K562 (cell line): ENCODE measurements at regions not wholly inside any gene's neighbourhood (a gene's known extent, or its start where the extent isn't known, plus 50 kb on each side); places are given as distances from the start of the nearest gene placed in this dataset.

Source experiments
- ATAC-seq: fragments of 200-7000 bp; cut with Tn5 transposase; 3 replicates; pipeline ENCODE4 v1.9.1; 2020; ENCODE audit warnings: moderate library complexity
- BruUV-seq: library from RNA; stranded (reverse); fragments of 400-500 nt; replicated peaks from 2 replicates; lab custom pipeline; 2021; lab: Mats Ljungman, UMichigan
- CTCF ChIA-PET: fragments of 300-600 bp; formaldehyde crosslinking; extraction: SDS; loops from one replicate; lab custom pipeline; 2021; ENCODE audit warnings: low intra/inter-chr PET ratio; lab: Yijun Ruan, JAX
- POLR2A ChIA-PET: fragments of 300-600, 350-650 bp; sonication (Branson Sonifier 250); formaldehyde crosslinking; extraction: SDS; loops from one replicate; lab custom pipeline; 2021; ENCODE audit warnings: antibody characterized with exemption, inconsistent platforms; lab: Yijun Ruan, JAX
- DNase-seq, 4 experiments: peaks; one replicate each; pipeline versions ENCODE4 v3.0.0 to v3.0.0-alpha.2; 2011 to 2018; ENCODE audit warnings: low spot score in 3 of 4, mixed read lengths in 3 of 4; ENCODE audit errors: extremely low read depth in 1 of 4
- FAIRE-seq: peaks from 2 replicates; lab custom pipeline; 2011; peaks lifted over from hg19 to GRCh38; lab: Jason Lieb, UNC
- H2AFZ ChIP-seq: 2 replicates; pipeline ENCODE4 v1.6.0; 2011; ENCODE audit warnings: low read depth, low read length, control low read depth, inconsistent platforms
- H3K27ac ChIP-seq: fragments of 200-600 bp; 3 replicates; pipeline ENCODE4 v1.8.0; 2011; ENCODE audit warnings: low read depth, mild to moderate bottlenecking, control low read depth, inconsistent platforms, low read length, moderate library complexity, mixed read lengths; ENCODE audit errors: extremely low read depth
- H3K27me3 ChIP-seq, 2 experiments: fragments of 300-600 bp in 1 of 2; 2 replicates in 1 of 2; 3 replicates in 1 of 2; pipeline versions ENCODE4 v1.6.0 to v1.8.0; 2011; ENCODE audit warnings: inconsistent platforms in 2 of 2, low read length in 2 of 2, mild to moderate bottlenecking in 1 of 2, mixed read lengths in 1 of 2, moderate library complexity in 1 of 2; ENCODE audit not compliant: control insufficient read depth in 2 of 2, insufficient read depth in 2 of 2
- H3K36me3 ChIP-seq: fragments of 300-600 bp; 3 replicates; pipeline ENCODE4 v1.8.0; 2011; ENCODE audit warnings: mild to moderate bottlenecking, low read length, inconsistent platforms; ENCODE audit not compliant: control insufficient read depth, insufficient read depth
- H3K4me1 ChIP-seq, 2 experiments: fragments of 200-600 bp in 1 of 2; replicated peaks in 1 of 2; 2 replicates in 1 of 2; 3 replicates in 1 of 2; pipeline versions ENCODE4 v1.5.1 to v1.8.0; 2011; ENCODE audit warnings: inconsistent platforms in 2 of 2, low read length in 2 of 2, mild to moderate bottlenecking in 1 of 2, mixed read lengths in 1 of 2, moderate library complexity in 1 of 2; ENCODE audit not compliant: control insufficient read depth in 2 of 2, insufficient read depth in 2 of 2
- H3K4me2 ChIP-seq: 2 replicates; pipeline ENCODE4 v1.6.1; 2011; ENCODE audit warnings: low read length, control low read depth, inconsistent platforms, mixed read lengths; ENCODE audit not compliant: insufficient read depth
- H3K4me3 ChIP-seq: fragments of 200-600 bp; sonication (generic), shearing (Covaris generic); 2 replicates; pipeline ENCODE4 v1.5.1; 2016; ENCODE audit warnings: control low read depth, inconsistent platforms
- H3K79me2 ChIP-seq: fragments of 200-600 bp; 3 replicates; pipeline ENCODE4 v1.8.0; 2011; ENCODE audit warnings: low read length, inconsistent platforms; ENCODE audit not compliant: control insufficient read depth, insufficient read depth
- H3K9ac ChIP-seq, 2 experiments: 2 replicates each; pipeline versions ENCODE4 v1.6.0 to v1.6.1; 2011; ENCODE audit warnings: low read depth in 2 of 2, low read length in 2 of 2, control low read depth in 1 of 2, inconsistent platforms in 1 of 2, mild to moderate bottlenecking in 1 of 2, mixed read lengths in 1 of 2; ENCODE audit not compliant: insufficient read depth in 1 of 2
- H3K9me1 ChIP-seq: one replicate; pipeline ENCODE4 v1.6.0; 2011; ENCODE audit warnings: inconsistent platforms, mild to moderate bottlenecking, low read length, moderate library complexity; ENCODE audit not compliant: control insufficient read depth, insufficient read depth
- H3K9me3 ChIP-seq: replicated peaks from 2 replicates; pipeline ENCODE4 v1.5.1; 2011; ENCODE audit warnings: low read depth, low read length, inconsistent platforms; ENCODE audit not compliant: control insufficient read depth, insufficient read depth
- H4K20me1 ChIP-seq: replicated peaks from 2 replicates; pipeline ENCODE4 v1.6.1; 2011; ENCODE audit warnings: low read length, inconsistent platforms, mixed read lengths; ENCODE audit not compliant: control insufficient read depth, insufficient read depth
- CC2D1A ChIP-seq: fragments of 450-650 bp; IDR thresholded peaks from 2 replicates; pipeline ENCODE4 v1.6.1; 2017; ENCODE audit warnings: mild to moderate bottlenecking
- ESRRB ChIP-seq: fragments of 250-450 bp; sonication (Bioruptor Pico); IDR thresholded peaks from 2 replicates; pipeline ENCODE4 v1.5.0; 2020; ENCODE audit warnings: mild to moderate bottlenecking, moderate library complexity, borderline replicate concordance
- HDAC1 ChIP-seq, 2 experiments: fragments of 450-650 bp; IDR thresholded peaks; 2 replicates each; pipeline ENCODE4 v1.6.1; 2016 to 2017; ENCODE audit warnings: inconsistent platforms in 1 of 2, mild to moderate bottlenecking in 1 of 2, moderate library complexity in 1 of 2
- MAFG ChIP-seq: fragments of 450-650 bp; conservative IDR thresholded peaks from 2 replicates; pipeline ENCODE4 v1.6.1; 2016; ENCODE audit warnings: missing genetic modification characterization, missing compliant biosample characterization
- POLR2B ChIP-seq: fragments of 450-650 bp; IDR thresholded peaks from 2 replicates; pipeline ENCODE4 v1.6.1; 2018; ENCODE audit warnings: low read depth; ENCODE audit not compliant: partially characterized antibody
- SIX5 ChIP-seq, 2 experiments: IDR thresholded peaks; 2 replicates each; pipeline ENCODE4 v1.6.1; 2011; ENCODE audit warnings: low read length in 2 of 2, borderline replicate concordance in 1 of 2, low read depth in 1 of 2, mild to moderate bottlenecking in 1 of 2, moderate library complexity in 1 of 2; ENCODE audit not compliant: insufficient read depth in 1 of 2
- SMARCA4 ChIP-seq: fragments of 450-650 bp; IDR thresholded peaks from 2 replicates; pipeline ENCODE4 v1.6.1; 2016
- TOE1 ChIP-seq, 2 experiments: fragments of 450-650 bp in 1 of 2; sonication (generic) in 1 of 2; formaldehyde crosslinking in 1 of 2; IDR thresholded peaks; 2 replicates each; pipeline versions ENCODE4 v1.7.1 to v1.8.0; 2016 to 2022; ENCODE audit warnings: borderline replicate concordance in 2 of 2, mild to moderate bottlenecking in 2 of 2, antibody characterized with exemption in 1 of 2, inconsistent platforms in 1 of 2, low read depth in 1 of 2, missing genetic modification reagents in 1 of 2, moderate library complexity in 1 of 2
- ZNF316 ChIP-seq: fragments of 450-650 bp; IDR thresholded peaks from 2 replicates; pipeline ENCODE4 v1.6.1; 2016
- ZSCAN32 ChIP-seq: fragments of 450-650 bp; formaldehyde crosslinking; IDR thresholded peaks from 2 replicates; pipeline ENCODE4 v1.4.0; 2020; ENCODE audit warnings: mild to moderate bottlenecking, moderate library complexity
- WGBS: fragments of 100-300 bp; shearing (Covaris generic); methylation state at CpG from one replicate; pipeline ENCODE4 v1.1.6; 2016; ENCODE audit warnings: low coverage, mixed read lengths; ENCODE audit not compliant: insufficient coverage; ENCODE audit errors: missing lambda C conversion rate; 5-methylcytosine and 5-hydroxymethylcytosine counted together
- in situ Hi-C: fragments of 300-500 bp; cut with MboI; formaldehyde crosslinking; loops from 4 replicates; pipeline ENCODE4 v1.15.0; 2018; ENCODE audit warnings: inconsistent platforms, mixed read lengths
- intact Hi-C: fragments of 100-400 bp; cut with micrococcal nuclease; formaldehyde crosslinking; loops from 2 replicates; pipeline ENCODE4 v1.14.2; 2022
- TF ChIP-seq, protein P1 (sequence below): fragments of 450-650 bp; IDR thresholded peaks from 2 replicates; pipeline ENCODE4 v1.6.1; 2016
- TF ChIP-seq, protein P2 (sequence below): fragments of 200-800 bp; sonication (Bioruptor generic); IDR thresholded peaks from 2 replicates; pipeline ENCODE4 v1.6.1; 2017; ENCODE audit warnings: missing genetic modification characterization, missing compliant biosample characterization

- peak; percentile 48 for TF ChIP-seq ZNF316
- TF ChIP-seq, protein P1, sequence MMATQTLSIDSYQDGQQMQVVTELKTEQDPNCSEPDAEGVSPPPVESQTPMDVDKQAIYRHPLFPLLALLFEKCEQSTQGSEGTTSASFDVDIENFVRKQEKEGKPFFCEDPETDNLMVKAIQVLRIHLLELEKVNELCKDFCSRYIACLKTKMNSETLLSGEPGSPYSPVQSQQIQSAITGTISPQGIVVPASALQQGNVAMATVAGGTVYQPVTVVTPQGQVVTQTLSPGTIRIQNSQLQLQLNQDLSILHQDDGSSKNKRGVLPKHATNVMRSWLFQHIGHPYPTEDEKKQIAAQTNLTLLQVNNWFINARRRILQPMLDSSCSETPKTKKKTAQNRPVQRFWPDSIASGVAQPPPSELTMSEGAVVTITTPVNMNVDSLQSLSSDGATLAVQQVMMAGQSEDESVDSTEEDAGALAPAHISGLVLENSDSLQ: no peak
- TF ChIP-seq MAFG (tag): 0 out of 2 replicates have a peak, but pooled peaks have one; percentile 21
- TF ChIP-seq CC2D1A: no peak
- Histone ChIP-seq H3K27me3 (no peaks in the 10 kb centered on the region), H4K20me1 (no peaks in the 10 kb centered on the region), H3K4me1 (no peaks in the 10 kb centered on the region), H3K9me1 (no peaks in the 10 kb centered on the region), H3K4me3 (no peak overlapping the region), H3K27ac (no peak overlapping the region), H3K36me3 (no peaks in the 10 kb centered on the region), H3K79me2 (no peaks in the 10 kb centered on the region), H3K9me3 (0 out of 2 replicates have a peak, but pooled peaks cover 2% of the 10 kb centered on the region), H3K4me2 (no peak overlapping the region), H2AFZ (no peak overlapping the region), H3K9ac (no peak overlapping the region)
- FAIRE-seq (no peak), ATAC-seq (no peak), DNase-seq (no peak)
- ChIA-PET CTCF (no interaction called here), POLR2A (no interaction called here)
- WGBS: 0% methylated on average over 1 of the region's 2 CpGs
- intact Hi-C loops (no loop called here), in situ Hi-C loops (no loop called here)
- BruUV-seq: no TSS peak
Measured at GRCh38 chr2:5537180-5537688, 154.9 kb upstream of the SOX11 start.

- no peak overlapping the region for H2AFZ ChIP-seq
- ATAC-seq (no peak), FAIRE-seq (no peak), DNase-seq (no peak)
- H3K79me2 ChIP-seq: no peaks in the 10 kb centered on the region
- no peaks in the 10 kb centered on the region for H3K27me3 ChIP-seq
- H3K4me2 ChIP-seq: no peak overlapping the region
- 0% methylated on average over 1 of the region's 1 CpG for WGBS
- no peak overlapping the region for H3K4me3 ChIP-seq
- H3K4me1 ChIP-seq: no peaks in the 10 kb centered on the region
- intact Hi-C loops: no loop called here
- POLR2A ChIA-PET: no interaction called here
- no peaks in the 10 kb centered on the region for H3K36me3 ChIP-seq
- BruUV-seq: no TSS peak
- no peaks in the 10 kb centered on the region for H3K9me1 ChIP-seq
- 0 out of 2 replicates have a peak, but pooled peaks cover 2% of the 10 kb centered on the region for H3K9me3 ChIP-seq
- no peaks in the 10 kb centered on the region for H4K20me1 ChIP-seq
- in situ Hi-C loops: no loop called here
- H3K9ac ChIP-seq: no peak overlapping the region
- H3K27ac ChIP-seq: no peak overlapping the region
- CTCF ChIA-PET: no interaction called here
- TF ChIP-seq ZSCAN32 (CRISPR knock-in tag) (no peak), ESRRB (CRISPR knock-in tag) (no peak), SMARCA4 (no peak), HDAC1 (IDR thresholded peaks at IDR 0.05) (no peak), POLR2B (no peak), TOE1 (IDR thresholded peaks at IDR 0.05; ENCODE audit: borderline replicate concordance) (no peak), TOE1 (CRISPR knock-in tag; IDR thresholded peaks at IDR 0.05; ENCODE audit: borderline replicate concordance, low read depth) (no peak), SIX5 (IDR thresholded peaks at IDR 0.05; ENCODE audit: borderline replicate concordance in 1 of 2, insufficient read depth in 1 of 2, low read depth in 1 of 2, low read length in 2 of 2) (no peak)
- TF ChIP-seq, protein P2, sequence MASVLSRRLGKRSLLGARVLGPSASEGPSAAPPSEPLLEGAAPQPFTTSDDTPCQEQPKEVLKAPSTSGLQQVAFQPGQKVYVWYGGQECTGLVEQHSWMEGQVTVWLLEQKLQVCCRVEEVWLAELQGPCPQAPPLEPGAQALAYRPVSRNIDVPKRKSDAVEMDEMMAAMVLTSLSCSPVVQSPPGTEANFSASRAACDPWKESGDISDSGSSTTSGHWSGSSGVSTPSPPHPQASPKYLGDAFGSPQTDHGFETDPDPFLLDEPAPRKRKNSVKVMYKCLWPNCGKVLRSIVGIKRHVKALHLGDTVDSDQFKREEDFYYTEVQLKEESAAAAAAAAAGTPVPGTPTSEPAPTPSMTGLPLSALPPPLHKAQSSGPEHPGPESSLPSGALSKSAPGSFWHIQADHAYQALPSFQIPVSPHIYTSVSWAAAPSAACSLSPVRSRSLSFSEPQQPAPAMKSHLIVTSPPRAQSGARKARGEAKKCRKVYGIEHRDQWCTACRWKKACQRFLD: no peak
Measured at GRCh38 chr2:5538313-5538712, 153.9 kb upstream of the SOX11 start.
